Neural cell (in vitro differentiated cells): ENCODE measurements at regions not wholly inside any gene's neighbourhood (a gene's known extent, or its start where the extent isn't known, plus 50 kb on each side); places are given as distances from the start of the nearest gene placed in this dataset.

Experiments
- H2AFZ ChIP-seq: fragments of 200-600, 300-800 bp; sonication (generic), shearing (Covaris generic); 2 replicates; pipeline ENCODE4 v1.6.0; 2014; ENCODE audit warnings: low read depth, mild to moderate bottlenecking, antibody characterized with exemption, low read length, moderate library complexity
- H3F3A ChIP-seq: fragments of 200-600 bp; shearing (Covaris generic); 2 replicates; pipeline ENCODE4 v1.6.1; 2016; ENCODE audit warnings: mild to moderate bottlenecking, moderate library complexity, mixed read lengths, antibody characterized with exemption, low read length; ENCODE audit not compliant: insufficient read depth, poor library complexity, severe bottlenecking
- H3K27ac ChIP-seq: fragments of 200-600, 300-800 bp; sonication (generic), shearing (Covaris generic); 2 replicates; pipeline ENCODE4 v1.5.1; 2014; ENCODE audit warnings: mild to moderate bottlenecking, low read length, moderate library complexity
- H3K27me3 ChIP-seq: fragments of 300-800, 200-600 bp; sonication (generic), shearing (Covaris generic); 2 replicates; pipeline ENCODE4 v1.6.0; 2014; ENCODE audit warnings: mild to moderate bottlenecking, low read depth, low read length, moderate library complexity; ENCODE audit not compliant: insufficient read depth
- H3K36me3 ChIP-seq: fragments of 300-800, 200-600 bp; sonication (generic), shearing (Covaris generic); 2 replicates; pipeline ENCODE4 v1.5.1; 2014; ENCODE audit warnings: mild to moderate bottlenecking, antibody characterized with exemption, low read length, moderate library complexity; ENCODE audit not compliant: insufficient read depth
- H3K4me2 ChIP-seq: fragments of 300-800, 200-600 bp; sonication (generic), shearing (Covaris generic); 2 replicates; pipeline ENCODE4 v1.6.0; 2014; ENCODE audit warnings: mild to moderate bottlenecking, low read length
- H3K4me3 ChIP-seq: fragments of 300-800, 200-600 bp; sonication (generic), shearing (Covaris generic); 2 replicates; pipeline ENCODE4 v1.5.1; 2014; ENCODE audit warnings: mild to moderate bottlenecking, low read length, moderate library complexity
- H3K79me2 ChIP-seq: fragments of 200-600 bp; shearing (Covaris generic); replicated peaks from 2 replicates; pipeline ENCODE4 v1.6.0; 2014; ENCODE audit warnings: mild to moderate bottlenecking, low read length, moderate library complexity; ENCODE audit not compliant: insufficient read depth
- H3K9ac ChIP-seq: fragments of 300-800, 200-600 bp; sonication (generic), shearing (Covaris generic); 2 replicates; pipeline ENCODE4 v1.6.1; 2016; ENCODE audit warnings: mild to moderate bottlenecking, low read length, mixed read lengths
- H3K9me2 ChIP-seq: fragments of 200-600 bp; shearing (Covaris generic); 2 replicates; pipeline ENCODE4 v1.6.1; 2016; ENCODE audit warnings: mild to moderate bottlenecking, low read length, mixed read lengths; ENCODE audit not compliant: insufficient read depth
- H3K9me3 ChIP-seq: fragments of 200-600, 300-800 bp; sonication (generic), shearing (Covaris generic); 2 replicates; pipeline ENCODE4 v1.6.1; 2016; ENCODE audit warnings: mild to moderate bottlenecking, mixed run types, low read length, moderate library complexity, mixed read lengths
- H4K20me1 ChIP-seq: fragments of 200-600 bp; shearing (Covaris generic); 2 replicates; pipeline ENCODE4 v1.6.1; 2016; ENCODE audit warnings: mild to moderate bottlenecking, mixed run types; ENCODE audit not compliant: insufficient read depth
- CTCF ChIP-seq: fragments of 450-650 bp; IDR thresholded peaks from 2 replicates; pipeline ENCODE4 v1.5.1; 2014; ENCODE audit warnings: antibody characterized with exemption, mild to moderate bottlenecking, moderate library complexity; ENCODE audit not compliant: poor library complexity, severe bottlenecking
- EP300 ChIP-seq: fragments of 450-650 bp; conservative IDR thresholded peaks from 2 replicates; pipeline ENCODE4 v1.6.1; 2014; ENCODE audit warnings: antibody characterized with exemption, mild to moderate bottlenecking, moderate library complexity; ENCODE audit not compliant: poor library complexity, severe bottlenecking
- EZH2 ChIP-seq: fragments of 200-600, 300-800 bp; shearing (Covaris generic), sonication (generic); IDR thresholded peaks from 2 replicates; pipeline ENCODE4 v1.6.1; 2014; ENCODE audit warnings: antibody characterized with exemption, low read length, borderline replicate concordance, mild to moderate bottlenecking; ENCODE audit not compliant: insufficient read depth, poor library complexity, severe bottlenecking
- MXI1 ChIP-seq: fragments of 450-650 bp; conservative IDR thresholded peaks from 2 replicates; pipeline ENCODE4 v1.6.1; 2014; ENCODE audit warnings: antibody characterized with exemption, mild to moderate bottlenecking; ENCODE audit not compliant: poor library complexity, severe bottlenecking
- POLR2AphosphoS5 ChIP-seq: IDR thresholded peaks from 2 replicates; pipeline ENCODE4 v1.6.1; 2012
- RAD21 ChIP-seq: fragments of 450-650 bp; conservative IDR thresholded peaks from 2 replicates; pipeline ENCODE4 v1.6.1; 2014; ENCODE audit warnings: antibody characterized with exemption, mild to moderate bottlenecking, moderate library complexity
- REST ChIP-seq: IDR thresholded peaks from 2 replicates; pipeline ENCODE4 v1.6.1; 2012; ENCODE audit warnings: borderline replicate concordance
- SMC3 ChIP-seq: fragments of 450-650 bp; conservative IDR thresholded peaks from 2 replicates; pipeline ENCODE4 v1.6.1; 2014; ENCODE audit warnings: antibody characterized with exemption, mild to moderate bottlenecking, moderate library complexity; ENCODE audit not compliant: poor library complexity
- TAF1 ChIP-seq: IDR thresholded peaks from 2 replicates; pipeline ENCODE4 v1.6.1; 2012; ENCODE audit warnings: low read depth

GRCh38 chr5:113965225-113965624 is 396.6 kb upstream of the KCNN2 start:
- Histone ChIP-seq H3K27me3 (no peaks in the 10 kb centered on the region), H3K36me3 (no peaks in the 10 kb centered on the region), H3K9me2 (no peaks in the 10 kb centered on the region), H3K79me2 (no peaks in the 10 kb centered on the region), H3F3A (no peaks in the 10 kb centered on the region), H3K4me2 (no peak overlapping the region), H3K27ac (no peak overlapping the region), H3K9me3 (no peaks in the 10 kb centered on the region), H2AFZ (no peak overlapping the region), H4K20me1 (no peaks in the 10 kb centered on the region), H3K4me3 (no peak overlapping the region), H3K9ac (no peak overlapping the region)
- TF ChIP-seq RAD21 (no peak), MXI1 (no peak), SMC3 (no peak), EP300 (no peak), TAF1 (no peak), CTCF (no peak), REST (no peak), EZH2 (no peak), POLR2AphosphoS5 (no peak)

DNA sequence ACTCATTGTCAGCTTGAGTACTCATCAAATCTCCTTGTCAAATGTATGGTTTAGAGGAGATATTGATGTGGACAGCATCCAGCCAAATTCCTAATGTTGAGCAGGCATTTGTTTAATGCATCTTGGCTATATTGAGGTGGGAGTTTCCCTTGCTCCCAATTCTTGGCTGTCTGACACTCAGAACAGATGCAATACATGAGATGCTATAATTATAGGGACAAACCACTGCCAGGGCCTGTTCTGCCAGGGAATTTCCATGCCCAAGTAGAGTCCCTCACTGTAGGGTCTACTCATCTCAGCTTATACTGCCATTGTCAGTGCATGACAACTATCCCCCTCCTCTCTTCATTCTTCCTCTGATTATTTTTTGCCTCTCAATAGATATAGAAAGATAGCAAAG is 392.0 kb upstream of the KCNN2 start:
- TF ChIP-seq RAD21 (no peak), REST (no peak), EP300 (no peak), CTCF (no peak), EZH2 (no peak), MXI1 (no peak)
- Histone ChIP-seq H3K27me3 (no peaks in the 10 kb centered on the region), H3F3A (no peaks in the 10 kb centered on the region), H4K20me1 (no peaks in the 10 kb centered on the region), H3K9ac (no peak overlapping the region), H3K4me3 (no peak overlapping the region), H2AFZ (no peak overlapping the region), H3K79me2 (no peaks in the 10 kb centered on the region), H3K4me2 (no peak overlapping the region), H3K9me3 (no peaks in the 10 kb centered on the region), H3K9me2 (no peaks in the 10 kb centered on the region), H3K36me3 (no peaks in the 10 kb centered on the region), H3K27ac (no peak overlapping the region)
